Stimulated activated CD8-positive, alpha-beta memory T cell treated with anti-CD3 and anti-CD28 coated beads, Interleukin-7, amount 100 ng/mL, for 4 hours (primary cell): ENCODE measurements at regions not wholly inside any gene's neighbourhood (a gene's known extent, or its start where the extent isn't known, plus 50 kb on each side); places are given as distances from the start of the nearest gene placed in this dataset.

Experiments
- DNase-seq, 2 donors: peaks; one replicate each; pipeline ENCODE4 v3.0.0-alpha.2; 2020; ENCODE audit warnings: low read depth in 2 of 2

- DNase-seq = no peak
Measured at GRCh38 chr5:133738271-133738670, 125.9 kb upstream of the FSTL4 start.

- no peak for DNase-seq
Measured at GRCh38 chr5:133736512-133736911, 124.2 kb upstream of the FSTL4 start.

GRCh38 chr5:133735346-133735745, 123.0 kb upstream of the FSTL4 start:
- no peak for DNase-seq

GRCh38 chr5:133734916-133735315, 122.6 kb upstream of the FSTL4 start:
- no peak for DNase-seq

- DNase-seq = no peak
Measured at GRCh38 chr5:133732536-133732935, 120.2 kb upstream of the FSTL4 start.

GRCh38 chr5:133731951-133732350, 119.6 kb upstream of the FSTL4 start:
- DNase-seq = no peak

- DNase-seq = no peak
Measured at GRCh38 chr5:133730866-133731265, 118.5 kb upstream of the FSTL4 start.

- no peak for DNase-seq
Measured at GRCh38 chr5:133730346-133730745, 118.0 kb upstream of the FSTL4 start.

GRCh38 chr5:133729800-133730199, 117.5 kb upstream of the FSTL4 start:
- no peak for DNase-seq

GRCh38 chr5:133728475-133728874, 116.1 kb upstream of the FSTL4 start:
- DNase-seq = no peak

GRCh38 chr5:133727636-133728035, 115.3 kb upstream of the FSTL4 start:
- no peak for DNase-seq

GRCh38 chr5:133723651-133724366, 111.5 kb upstream of the FSTL4 start:
- no peak for DNase-seq

- no peak for DNase-seq
Measured at GRCh38 chr5:133723126-133723525, 110.8 kb upstream of the FSTL4 start.

GRCh38 chr5:133721365-133721764, 109.0 kb upstream of the FSTL4 start:
- DNase-seq = no peak

GRCh38 chr5:133718457-133718856, 106.1 kb upstream of the FSTL4 start:
- no peak for DNase-seq

GRCh38 chr5:133716532-133717183, 104.3 kb upstream of the FSTL4 start:
- no peak for DNase-seq

- no peak for DNase-seq
Measured at GRCh38 chr5:133715616-133716015, 103.3 kb upstream of the FSTL4 start.

- DNase-seq = no peak
Measured at GRCh38 chr5:133715216-133715615, 102.9 kb upstream of the FSTL4 start.

- no peak for DNase-seq
Measured at GRCh38 chr5:133714161-133714915, 102.0 kb upstream of the FSTL4 start.

GRCh38 chr5:133713751-133714150, 101.4 kb upstream of the FSTL4 start:
- no peak for DNase-seq

- no peak for DNase-seq
Measured at GRCh38 chr5:133713209-133713608, 100.9 kb upstream of the FSTL4 start.

- DNase-seq = no peak
Measured at GRCh38 chr5:133712562-133712961, 100.2 kb upstream of the FSTL4 start.

- DNase-seq = no peak
Measured at GRCh38 chr5:133709209-133709725, 96.9 kb upstream of the FSTL4 start.
